ENCODE measurements at regions not wholly inside any gene's neighbourhood (a gene's known extent, or its start where the extent isn't known, plus 50 kb on each side); places are given as distances from the start of the nearest gene placed in this dataset.
"Not testable (repeated sequence)": the region's sequence is repeated elsewhere in the genome, so short reads cannot be mapped to it uniquely, and the experiment has no call there.

DNA sequence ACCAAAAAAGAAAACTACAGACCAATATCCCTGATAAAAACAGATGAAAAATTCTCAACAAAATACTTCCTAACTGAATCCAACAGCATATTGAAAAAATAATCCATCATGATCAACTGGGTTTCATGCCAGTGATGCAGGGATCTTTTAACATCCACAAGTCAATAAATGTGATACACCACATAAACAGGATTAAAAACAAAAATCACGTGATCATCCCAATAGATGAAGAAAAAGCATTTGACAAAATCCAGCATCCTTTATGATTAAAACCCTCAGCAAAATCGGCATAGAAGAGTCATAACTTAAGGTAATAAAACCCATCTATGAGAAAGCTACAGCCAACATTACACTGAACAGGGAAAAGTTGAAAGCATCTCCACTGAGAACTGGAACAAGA, 107.5 kb downstream of the DCLK3 start:
- H3K4me3 ChIP-seq, result no peak overlapping the region
- H3K27ac ChIP-seq, result no peak overlapping the region

DNA sequence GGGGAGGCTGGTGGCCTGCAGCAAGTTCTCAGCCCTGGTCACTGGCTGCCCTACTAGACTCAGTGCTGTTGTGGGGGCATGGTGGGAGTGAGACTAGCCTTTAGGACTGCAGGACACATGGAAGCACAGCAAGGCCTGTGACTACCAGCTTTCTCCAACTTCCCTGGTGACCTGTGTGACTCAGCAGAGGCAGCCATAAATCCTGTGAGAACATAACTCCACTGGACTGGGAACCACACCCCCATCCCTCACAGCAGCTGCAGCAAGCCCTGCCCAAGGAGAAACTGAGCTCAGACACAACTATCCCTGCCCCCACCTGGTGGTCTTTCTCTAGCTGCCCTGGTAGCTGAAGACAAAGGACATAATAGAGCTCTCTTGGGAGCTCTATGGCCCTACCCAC, 111.3 kb downstream of the DCLK3 start:
- H3K27ac ChIP-seq, result no peak overlapping the region

DNA sequence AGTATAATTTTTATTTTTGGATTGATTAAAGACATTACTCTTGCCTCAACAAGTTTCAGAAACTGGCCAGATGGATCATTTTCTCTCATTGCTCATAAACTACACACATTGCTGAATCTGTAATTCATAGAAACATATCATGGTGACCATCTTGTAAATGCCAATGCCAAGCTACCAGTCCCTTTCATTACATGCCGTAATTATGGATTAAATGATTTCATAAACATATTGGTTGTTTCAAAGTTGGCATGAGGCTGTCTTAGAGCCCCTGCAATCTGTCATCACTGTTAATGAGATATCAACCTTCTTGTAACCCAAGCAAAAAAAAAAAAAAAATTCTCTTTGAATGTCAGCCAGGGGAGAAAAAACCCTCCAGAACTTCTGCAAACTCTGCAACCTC, 112.2 kb downstream of the DCLK3 start:
- Histone ChIP-seq H3K27ac (no peak overlapping the region), H3K4me3 (no peak overlapping the region)

More for the DNA sequence above, 111.3 kb downstream of the DCLK3 start:
- H3K4me3 ChIP-seq, result no peak overlapping the region

DNA sequence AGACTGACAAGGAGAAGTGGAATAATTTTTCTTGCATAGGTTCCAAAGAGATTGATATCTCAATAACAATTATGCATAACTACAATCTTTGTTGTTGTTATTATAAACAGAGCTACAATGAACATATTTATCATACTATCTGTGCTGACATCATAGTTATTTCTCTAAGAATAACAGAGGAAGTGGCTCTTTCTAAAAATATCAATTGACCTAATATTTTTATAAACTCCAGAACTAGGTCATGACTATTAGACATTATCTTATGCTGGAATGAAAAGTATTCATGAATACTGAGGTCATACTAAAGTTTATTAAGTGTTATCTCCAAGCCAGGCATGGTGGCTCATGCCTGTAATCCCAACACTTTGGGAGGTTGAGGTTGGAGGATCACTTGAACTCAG, 114.1 kb downstream of the DCLK3 start:
- Histone ChIP-seq H3K4me3 (no peak overlapping the region), H3K27ac (no peak overlapping the region)

DNA sequence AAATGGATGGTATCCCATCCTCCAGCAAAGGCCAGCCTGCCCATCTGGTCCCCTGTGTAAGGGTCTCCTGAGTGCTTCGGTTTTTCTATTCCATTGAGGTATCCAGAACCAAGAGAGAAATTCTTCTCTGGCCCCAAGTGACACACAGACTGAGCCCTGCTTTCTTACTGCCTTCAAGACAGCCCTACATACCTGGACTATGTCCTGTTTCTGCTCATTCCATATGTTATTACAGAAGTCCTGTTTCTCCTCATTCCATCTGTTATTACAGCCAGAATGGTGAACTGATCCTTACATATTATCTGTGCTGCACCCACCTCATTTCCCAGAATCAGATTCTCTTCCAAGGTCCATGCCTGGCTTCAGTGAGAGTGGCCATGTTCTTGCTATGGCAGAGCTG, 115.2 kb downstream of the DCLK3 start:
- H3K27ac ChIP-seq, result peak overlapping the region in 3 of 21 experiments; percentile 17 to 53 (median 18)

DNA sequence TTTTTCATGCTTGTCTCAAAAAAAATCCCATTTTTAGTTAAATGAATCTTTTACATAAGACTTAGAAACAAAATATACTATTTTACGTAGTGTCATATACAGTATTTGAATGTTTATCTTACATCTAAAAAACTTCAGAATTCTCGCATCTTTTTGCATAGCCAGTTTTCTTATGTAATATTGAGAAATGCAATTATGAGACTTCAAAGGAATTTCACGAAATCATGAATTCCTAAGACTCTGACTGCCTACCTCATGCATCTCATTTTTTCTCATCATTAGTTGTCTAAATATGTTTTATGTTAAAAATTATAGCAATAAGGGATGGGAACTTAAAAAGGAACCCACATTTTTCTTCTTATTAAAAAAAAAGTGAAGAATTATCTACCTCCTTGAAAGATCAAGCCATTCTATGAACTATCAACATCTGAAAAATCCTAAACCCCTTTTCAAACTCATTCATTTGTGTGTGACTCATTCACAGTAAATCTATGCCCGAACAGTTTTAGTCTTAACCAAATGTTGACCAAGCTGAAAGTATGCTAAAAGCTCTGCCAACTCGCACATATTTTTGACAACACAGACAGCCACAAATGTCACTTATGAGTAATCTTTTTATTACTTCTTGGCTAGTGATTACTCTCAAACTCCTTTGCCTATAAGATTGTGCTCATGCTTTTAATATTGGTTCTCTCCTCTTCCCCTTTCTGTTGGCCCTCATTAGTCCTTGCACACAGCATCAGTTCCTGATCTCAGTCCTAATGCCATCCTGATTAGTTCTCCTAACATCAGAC, 115.9 kb downstream of the DCLK3 start:
- Histone ChIP-seq H3K27ac (peak overlapping the region in 2 of 21 experiments; percentile 18 to 53), H3K4me3 (no peak overlapping the region)

More for the DNA sequence above, 115.2 kb downstream of the DCLK3 start:
- no peak overlapping the region for H3K4me3 ChIP-seq

DNA sequence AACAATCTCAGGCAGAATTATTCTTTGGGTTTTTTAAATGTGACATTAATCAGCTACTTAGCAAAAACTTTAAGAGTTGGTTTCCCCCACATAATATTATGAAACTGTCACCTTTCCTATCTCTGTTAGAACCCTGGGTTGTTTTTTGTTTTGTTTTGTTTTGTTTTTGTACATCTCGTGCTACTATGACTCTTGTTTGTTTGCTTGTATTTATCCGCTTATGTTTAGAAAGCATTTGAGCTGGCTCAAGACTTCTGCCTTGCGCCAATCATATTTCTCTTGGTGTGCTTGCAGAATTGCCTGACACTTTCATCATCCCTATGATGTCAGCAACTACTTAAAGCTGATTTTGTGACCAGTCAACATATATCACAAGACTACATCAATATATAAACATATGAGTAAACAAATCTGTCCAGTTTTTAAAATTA, 116.9 kb downstream of the DCLK3 start:
- Histone ChIP-seq H3K27ac (no peak overlapping the region), H3K4me3 (no peak overlapping the region)

DNA sequence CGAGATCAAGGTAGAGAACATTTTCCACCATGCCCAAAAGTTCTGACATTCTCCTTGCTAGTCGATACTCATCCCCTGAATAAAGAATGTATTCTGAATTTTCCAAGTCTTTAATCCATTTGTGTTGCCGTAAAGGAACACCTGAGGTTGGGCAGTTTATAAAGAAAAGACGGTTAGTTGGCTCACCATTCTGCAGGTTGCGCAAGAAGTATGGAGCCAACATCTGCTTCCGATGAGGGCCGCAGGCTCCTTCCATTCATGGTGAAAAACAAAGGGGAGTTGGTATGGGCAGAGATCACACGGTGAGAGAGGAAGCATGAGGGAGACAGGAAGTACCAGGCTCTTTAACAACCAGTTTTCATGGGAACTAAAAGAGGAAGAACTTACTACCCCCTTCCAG, 121.2 kb downstream of the DCLK3 start:
- no peak overlapping the region for H3K4me3 ChIP-seq
- H3K27ac ChIP-seq, result no peak overlapping the region

DNA sequence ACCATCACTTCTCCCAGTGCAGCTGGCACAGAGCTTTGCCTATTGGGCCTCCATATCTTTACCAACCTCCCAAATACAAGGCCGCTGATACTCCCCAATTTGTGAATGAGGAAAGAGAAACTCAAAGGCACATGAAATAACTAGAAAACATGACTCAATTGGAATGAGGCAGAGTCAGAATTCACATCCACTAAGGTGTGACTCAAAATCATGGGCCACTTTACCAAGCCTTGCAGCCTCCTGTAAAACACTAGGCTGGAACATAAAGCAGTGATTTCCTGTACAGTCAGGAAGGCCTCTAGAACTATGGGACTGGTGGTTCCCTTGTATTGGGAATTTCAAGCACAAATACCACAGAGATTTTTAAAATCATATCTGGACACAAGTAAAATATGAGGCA, 128.6 kb downstream of the DCLK3 start:
- H3K27ac ChIP-seq, result no peak overlapping the region

DNA sequence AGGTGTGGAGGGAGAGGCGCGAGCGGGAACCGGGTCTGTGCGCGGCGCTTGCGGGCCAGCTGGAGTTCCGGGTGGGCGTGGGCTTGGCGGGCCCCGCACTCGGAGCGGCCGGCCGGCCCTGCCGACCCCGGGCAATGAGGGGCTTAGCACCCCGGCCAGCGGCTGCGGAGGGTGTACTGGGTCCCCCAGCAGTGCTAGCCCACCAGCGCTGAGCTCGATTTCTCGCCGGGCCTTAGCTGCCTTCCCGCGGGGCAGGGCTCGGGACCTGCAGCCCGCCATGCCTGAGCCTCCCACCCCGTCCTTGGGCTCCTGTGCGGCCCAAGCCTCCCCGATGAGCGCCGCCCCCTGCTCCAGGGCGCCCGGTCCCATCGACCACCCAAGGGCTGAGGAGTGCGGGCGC, 130.5 kb downstream of the DCLK3 start:
- H3K4me3 ChIP-seq, H3K27ac ChIP-seq: not testable (repeated sequence)

More for the DNA sequence above, 128.6 kb downstream of the DCLK3 start:
- H3K4me3 ChIP-seq, result no peak overlapping the region

DNA sequence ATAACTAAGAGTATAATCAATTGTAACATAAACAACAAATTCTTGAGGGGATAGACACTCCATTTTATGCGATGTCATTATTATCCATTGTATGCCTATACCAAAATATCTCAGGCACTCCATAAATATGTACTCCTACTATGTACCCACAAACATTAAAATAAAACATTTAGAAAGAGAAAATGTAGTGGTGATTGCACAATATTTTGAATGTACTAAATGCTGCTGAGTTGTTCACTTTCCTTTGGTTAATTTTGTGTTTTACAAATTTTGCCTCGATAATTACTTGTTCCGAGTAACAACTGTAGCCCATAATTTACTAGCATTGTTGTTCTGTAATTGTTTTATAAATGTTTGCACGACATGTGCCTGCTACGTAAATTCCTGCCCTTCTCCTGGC, 131.3 kb downstream of the DCLK3 start:
- no peak overlapping the region for H3K4me3 ChIP-seq

DNA sequence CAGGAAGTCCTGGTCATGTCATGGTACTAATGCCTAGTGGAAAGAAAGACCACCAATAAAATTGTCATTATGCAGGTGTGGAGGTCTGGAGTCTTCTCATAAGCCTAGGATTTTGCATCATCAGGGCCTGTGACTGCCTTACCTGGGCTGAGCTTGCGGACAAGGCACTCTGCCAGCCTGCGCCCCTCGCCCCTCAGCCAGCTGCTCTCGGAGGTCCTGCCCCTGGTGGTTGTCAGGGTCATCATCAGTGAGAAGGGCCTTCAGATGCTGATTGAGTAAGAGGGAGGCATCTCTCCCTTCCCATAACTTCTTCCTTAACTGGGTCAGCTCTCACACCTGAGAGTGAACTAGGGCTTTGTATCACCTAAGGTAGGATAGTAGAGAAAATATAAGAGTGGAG, 132.8 kb downstream of the DCLK3 start:
- H3K27ac ChIP-seq, result no peak overlapping the region
- H3K4me3 ChIP-seq, result no peak overlapping the region

More for the DNA sequence above, 131.3 kb downstream of the DCLK3 start:
- H3K27ac ChIP-seq, result no peak overlapping the region

DNA sequence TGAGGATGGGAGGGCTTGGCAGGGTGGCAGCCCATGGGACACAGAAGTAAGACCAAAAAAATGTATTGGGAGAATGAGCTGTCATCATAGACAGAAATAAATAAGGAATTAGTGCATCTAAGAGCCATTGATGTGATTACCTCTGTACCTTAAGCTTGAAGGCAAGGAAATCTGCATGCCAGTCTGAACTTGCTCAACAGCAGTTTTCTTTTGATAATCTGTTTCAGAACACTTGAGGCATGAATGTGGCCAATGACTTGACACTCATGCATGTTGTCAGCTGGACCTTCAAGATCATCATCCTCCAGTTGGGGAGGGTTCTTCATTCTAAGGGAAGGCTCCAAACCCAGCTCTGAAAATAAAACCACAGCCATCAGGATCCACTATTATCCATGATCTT, 148.5 kb downstream of the DCLK3 start:
- Histone ChIP-seq H3K4me3 (no peak overlapping the region), H3K27ac (no peak overlapping the region)

DNA sequence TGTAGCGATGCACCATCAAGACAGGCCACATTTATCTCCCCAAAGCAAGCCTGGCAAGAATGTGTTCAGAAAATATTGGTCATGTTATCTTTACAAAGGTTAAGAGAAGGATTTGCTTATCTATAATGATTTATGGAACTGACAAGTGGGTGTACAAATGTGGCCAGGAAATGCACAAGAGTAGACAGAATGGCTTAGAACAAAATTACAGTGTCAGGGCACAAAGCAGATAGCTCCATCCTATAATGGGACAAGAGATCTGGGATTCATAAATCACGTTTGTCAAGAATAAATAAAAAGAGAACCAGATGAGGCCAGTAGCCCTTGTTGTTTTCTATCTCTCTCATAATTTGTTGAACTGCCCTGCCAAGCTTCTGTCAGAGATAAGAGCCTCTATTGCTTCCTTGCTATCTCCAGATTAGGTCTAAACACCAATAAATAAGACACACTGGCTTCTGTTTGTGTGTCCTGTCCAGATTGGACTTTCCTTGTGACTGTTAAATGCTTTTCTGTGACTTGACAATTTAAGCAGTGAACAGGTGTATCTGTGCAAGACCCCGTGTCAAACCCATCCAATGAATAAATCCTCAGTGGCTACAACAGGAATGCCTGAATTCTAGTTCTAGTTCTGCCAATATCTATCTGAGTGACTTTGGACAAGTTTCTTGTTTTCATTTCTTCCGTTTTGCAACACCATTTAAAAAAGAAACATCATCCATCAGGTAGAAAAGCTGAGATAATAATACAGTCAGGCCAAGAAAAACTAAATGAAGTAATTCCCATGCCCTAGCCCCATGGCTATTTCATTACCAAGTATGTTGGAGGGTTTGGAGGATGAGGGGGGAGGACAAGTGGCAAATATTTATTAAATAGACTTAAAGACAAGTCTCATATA, 157.2 kb downstream of the DCLK3 start:
- H3K27ac ChIP-seq, result no peak overlapping the region

DNA sequence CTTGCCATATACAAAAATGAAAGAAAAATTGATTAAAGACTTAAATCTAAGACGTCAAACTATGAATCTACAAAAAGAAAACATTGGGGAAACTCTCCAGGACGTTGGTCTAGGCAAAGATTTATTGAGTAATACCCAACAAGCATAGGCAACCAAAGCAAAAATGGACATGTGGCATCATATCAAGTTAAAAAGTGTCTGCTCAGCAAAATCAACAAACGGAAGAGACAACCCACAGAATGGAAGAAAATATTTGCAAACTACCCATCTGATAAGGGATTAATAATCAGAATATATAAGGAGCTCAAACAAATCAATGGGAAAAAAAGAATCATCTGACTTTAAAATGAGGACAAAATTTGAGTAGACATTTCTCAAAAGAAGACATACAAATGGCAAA, 160.9 kb downstream of the DCLK3 start:
- H3K4me3 ChIP-seq, result no peak overlapping the region
- no peak overlapping the region for H3K27ac ChIP-seq

More for the DNA sequence above, 157.2 kb downstream of the DCLK3 start:
- no peak overlapping the region for H3K4me3 ChIP-seq

DNA sequence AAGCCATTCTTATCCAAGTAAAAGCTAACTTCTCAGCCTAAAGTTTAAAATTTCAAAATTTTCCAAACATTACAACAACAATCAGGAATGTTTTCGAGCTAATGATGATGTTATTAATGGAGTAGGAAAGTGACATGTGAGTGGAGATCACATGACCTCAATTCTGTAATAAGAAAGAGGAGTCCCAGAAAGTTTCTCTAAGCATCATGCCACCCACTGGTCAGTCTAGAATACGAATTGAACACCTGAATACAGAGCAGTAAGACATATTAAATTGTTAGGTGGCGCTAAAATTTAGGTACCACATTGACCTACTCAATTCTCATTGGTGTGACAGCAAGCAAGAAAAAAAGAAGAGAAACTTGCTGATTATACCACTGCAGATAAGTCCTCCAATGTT, 163.9 kb downstream of the DCLK3 start:
- H3K4me3 ChIP-seq, result no peak overlapping the region

More for the DNA sequence above, 163.9 kb downstream of the DCLK3 start:
- H3K27ac ChIP-seq, result no peak overlapping the region
